BJ (cell line): ENCODE measurements at regions not wholly inside any gene's neighbourhood (a gene's known extent, or its start where the extent isn't known, plus 50 kb on each side); places are given as distances from the start of the nearest gene placed in this dataset.

ENCODE experiments used
- CTCF ChIA-PET: fragments of 350-600 bp; formaldehyde crosslinking; extraction: SDS; loops from one replicate; lab custom pipeline; 2021; ENCODE audit warnings: antibody characterized with exemption, inconsistent platforms; lab: Yijun Ruan, JAX
- POLR2A ChIA-PET: fragments of 300-600 bp; sonication (Branson Sonifier 250); formaldehyde crosslinking; extraction: SDS; loops from one replicate; lab custom pipeline; 2021; ENCODE audit warnings: antibody characterized with exemption; lab: Charles Lee
- DNase-seq: peaks from one replicate; pipeline ENCODE4 v3.0.0-alpha.2; 2011; ENCODE audit warnings: low read depth
- H3K27me3 ChIP-seq: 2 replicates; pipeline ENCODE4 v1.6.0; 2011; ENCODE audit warnings: low read length; ENCODE audit not compliant: control insufficient read depth, insufficient read depth
- H3K36me3 ChIP-seq: 2 replicates; pipeline ENCODE4 v1.5.1; 2011; ENCODE audit warnings: low read length; ENCODE audit not compliant: control insufficient read depth, insufficient read depth
- H3K4me3 ChIP-seq: 2 replicates; pipeline ENCODE4 v1.5.1; 2011; ENCODE audit warnings: low read depth, mild to moderate bottlenecking, control low read depth, low read length
- TF ChIP-seq, protein P1 (sequence below): IDR thresholded peaks from 2 replicates; pipeline ENCODE4 v1.5.1; 2011; ENCODE audit warnings: low read depth, mild to moderate bottlenecking, control low read depth, inconsistent platforms, low read length, moderate library complexity; ENCODE audit not compliant: insufficient read depth

DNA sequence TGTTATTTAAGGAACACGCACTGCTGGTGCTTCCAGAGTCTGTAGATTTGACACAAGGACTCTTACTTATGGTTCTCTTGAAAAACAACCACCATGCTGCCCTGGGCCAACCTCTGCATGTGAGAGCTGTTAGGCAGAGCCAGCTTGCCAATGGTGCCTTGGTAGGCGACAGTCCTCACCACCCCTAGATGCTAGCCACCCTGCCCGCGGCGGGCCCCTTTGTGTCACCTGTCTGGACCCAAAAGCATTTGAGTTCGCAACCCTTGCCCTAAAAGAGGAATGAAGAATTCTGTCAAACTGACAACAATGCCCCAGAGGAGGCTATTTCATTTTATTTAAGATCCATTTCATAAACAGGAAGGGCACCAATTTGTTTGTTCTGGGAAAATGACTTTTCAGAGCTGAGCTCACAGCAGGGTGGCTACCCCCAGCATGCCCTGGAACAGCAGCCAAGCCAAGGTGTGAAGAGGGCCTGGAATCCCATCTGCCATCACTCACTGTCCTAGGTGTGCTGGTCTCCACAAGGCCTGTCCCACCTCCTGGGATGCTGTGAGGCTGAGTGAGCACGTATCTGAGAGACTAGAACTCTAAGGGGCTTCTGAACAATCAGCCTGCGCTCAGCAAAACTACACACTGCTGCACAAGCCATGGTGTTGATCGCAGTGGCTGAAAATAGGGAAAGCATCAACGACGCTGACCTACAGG, 63.8 kb upstream of the FZD10 start:
- ChIA-PET CTCF (no interaction called here), POLR2A (no interaction called here)

DNA sequence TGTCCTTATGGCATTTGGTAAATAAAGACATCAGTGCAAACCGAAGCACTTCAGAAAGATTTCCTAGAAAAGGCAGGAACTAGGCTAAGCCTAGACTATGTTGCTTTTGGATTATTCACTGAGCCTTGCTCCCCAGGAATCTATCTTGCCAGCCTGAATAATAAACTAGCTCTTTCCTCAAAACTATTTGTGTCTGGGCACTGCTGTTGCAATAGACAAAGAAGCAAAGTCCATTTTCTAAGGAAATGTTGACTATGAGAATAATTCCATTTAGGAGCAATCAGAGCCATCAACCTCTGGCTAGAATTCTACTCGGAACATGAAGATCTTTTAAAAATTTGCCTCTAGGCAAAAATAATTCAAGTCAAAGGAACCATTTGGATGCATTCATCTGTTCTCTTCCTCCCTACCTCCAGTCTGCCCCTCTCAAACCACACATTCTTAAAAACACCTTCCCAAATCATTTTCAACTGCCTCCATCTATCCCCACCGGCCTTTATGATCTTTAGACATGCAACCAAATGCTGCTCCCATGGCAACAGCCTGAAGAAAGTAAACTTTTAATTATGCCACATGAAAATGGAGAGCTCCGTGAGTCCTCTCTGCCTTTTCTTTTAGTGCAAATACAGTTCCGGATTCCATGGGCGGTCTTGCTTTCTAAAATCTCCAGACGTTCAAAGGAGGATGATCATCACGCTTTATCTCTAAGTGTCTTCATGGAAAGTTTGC, 61.5 kb upstream of the FZD10 start:
- POLR2A ChIA-PET: no interaction called here
- TF ChIP-seq, protein P1, sequence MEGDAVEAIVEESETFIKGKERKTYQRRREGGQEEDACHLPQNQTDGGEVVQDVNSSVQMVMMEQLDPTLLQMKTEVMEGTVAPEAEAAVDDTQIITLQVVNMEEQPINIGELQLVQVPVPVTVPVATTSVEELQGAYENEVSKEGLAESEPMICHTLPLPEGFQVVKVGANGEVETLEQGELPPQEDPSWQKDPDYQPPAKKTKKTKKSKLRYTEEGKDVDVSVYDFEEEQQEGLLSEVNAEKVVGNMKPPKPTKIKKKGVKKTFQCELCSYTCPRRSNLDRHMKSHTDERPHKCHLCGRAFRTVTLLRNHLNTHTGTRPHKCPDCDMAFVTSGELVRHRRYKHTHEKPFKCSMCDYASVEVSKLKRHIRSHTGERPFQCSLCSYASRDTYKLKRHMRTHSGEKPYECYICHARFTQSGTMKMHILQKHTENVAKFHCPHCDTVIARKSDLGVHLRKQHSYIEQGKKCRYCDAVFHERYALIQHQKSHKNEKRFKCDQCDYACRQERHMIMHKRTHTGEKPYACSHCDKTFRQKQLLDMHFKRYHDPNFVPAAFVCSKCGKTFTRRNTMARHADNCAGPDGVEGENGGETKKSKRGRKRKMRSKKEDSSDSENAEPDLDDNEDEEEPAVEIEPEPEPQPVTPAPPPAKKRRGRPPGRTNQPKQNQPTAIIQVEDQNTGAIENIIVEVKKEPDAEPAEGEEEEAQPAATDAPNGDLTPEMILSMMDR: no peak
- Histone ChIP-seq H3K4me3 (no peak overlapping the region), H3K36me3 (no peaks in the 10 kb centered on the region), H3K27me3 (no peaks in the 10 kb centered on the region)
- CTCF ChIA-PET: no interaction called here
- no peak for DNase-seq

More for the DNA sequence above, 63.8 kb upstream of the FZD10 start:
- no peaks in the 10 kb centered on the region for H3K36me3 ChIP-seq
- no peak overlapping the region for H3K4me3 ChIP-seq
- DNase-seq: no peak
- TF ChIP-seq, protein P1: no peak
- no peaks in the 10 kb centered on the region for H3K27me3 ChIP-seq

DNA sequence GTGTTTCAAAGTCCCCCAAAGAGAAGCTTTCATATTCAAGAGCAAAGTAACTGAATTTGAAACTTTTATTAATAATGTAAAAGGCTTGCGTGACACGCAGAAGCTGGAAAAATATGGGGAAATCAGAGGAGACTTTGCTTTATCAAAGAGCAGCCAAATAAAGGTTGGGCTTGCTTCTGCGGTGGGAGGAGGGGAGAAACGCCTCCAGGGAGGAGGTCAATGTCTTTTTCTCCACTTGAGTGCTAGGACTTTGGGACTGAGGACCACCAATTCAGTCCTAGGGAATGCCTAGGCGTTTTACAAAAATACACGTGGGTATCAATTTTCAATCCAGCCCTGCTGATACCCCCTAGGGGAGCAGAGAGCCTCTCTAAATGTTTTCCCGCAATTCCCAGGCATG, 60.9 kb upstream of the FZD10 start:
- TF ChIP-seq, protein P1: no peak
- Histone ChIP-seq H3K27me3 (no peaks in the 10 kb centered on the region), H3K4me3 (no peak overlapping the region), H3K36me3 (no peaks in the 10 kb centered on the region)
- CTCF ChIA-PET: no interaction called here
- POLR2A ChIA-PET: no interaction called here
- no peak for DNase-seq

DNA sequence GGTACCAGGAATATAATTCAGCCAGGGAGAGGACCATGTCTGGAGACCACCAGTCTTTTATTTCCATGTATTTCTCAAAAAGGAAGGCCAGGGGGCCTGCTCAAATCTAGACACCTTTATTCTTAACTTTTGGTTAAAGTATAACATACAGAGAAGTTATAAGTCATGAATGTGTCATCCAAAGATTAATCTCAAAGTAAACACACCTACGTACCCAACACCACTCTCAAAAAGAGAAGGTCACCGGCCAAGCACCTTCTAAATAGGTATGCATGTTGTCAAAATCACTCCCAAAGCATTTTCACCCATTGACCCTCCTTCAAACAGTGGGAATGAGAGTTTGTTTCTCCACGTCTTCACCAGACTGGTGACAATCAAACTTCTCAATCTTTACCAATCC, 60.0 kb upstream of the FZD10 start:
- H3K4me3 ChIP-seq: no peak overlapping the region
- TF ChIP-seq, protein P1: no peak
- ChIA-PET CTCF (no interaction called here), POLR2A (no interaction called here)
- no peaks in the 10 kb centered on the region for H3K27me3 ChIP-seq
- H3K36me3 ChIP-seq: no peaks in the 10 kb centered on the region
- DNase-seq: no peak

DNA sequence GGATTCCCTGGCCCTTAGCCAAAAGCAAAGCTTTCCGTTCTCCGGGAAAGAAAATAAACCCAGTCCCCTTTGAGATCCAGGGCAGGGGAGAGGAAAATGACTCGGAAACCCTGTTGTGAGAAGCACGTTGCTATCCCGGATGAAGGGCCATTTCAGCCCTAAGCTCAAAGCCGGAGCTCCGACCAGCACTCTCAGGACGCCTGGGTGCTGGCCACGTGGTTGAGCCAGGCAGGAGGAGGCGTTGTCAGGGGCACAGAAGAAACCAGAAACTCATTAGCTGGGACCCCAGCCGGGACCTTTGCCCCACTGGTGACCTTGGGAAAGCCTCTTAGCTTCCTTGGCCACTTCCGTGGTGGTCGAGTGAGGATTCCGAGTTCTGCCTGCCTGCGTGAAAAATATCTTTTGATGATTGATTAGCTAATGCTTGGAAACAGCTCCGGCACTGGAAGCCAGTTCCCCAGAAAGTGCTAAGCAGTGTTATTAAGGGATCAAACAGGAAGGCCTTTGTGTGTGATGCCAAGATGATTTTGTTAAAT, 57.6 kb upstream of the FZD10 start:
- ChIA-PET POLR2A (no interaction called here), CTCF (no interaction called here)
- no peak for DNase-seq
- no peak overlapping the region for H3K4me3 ChIP-seq
- H3K36me3 ChIP-seq: no peaks in the 10 kb centered on the region
- no peaks in the 10 kb centered on the region for H3K27me3 ChIP-seq
- TF ChIP-seq, protein P1: no peak
